NOMO-1 treated with DMSO at 0.1 percent for 48 hours (cell line): ENCODE measurements at regions not wholly inside any gene's neighbourhood (a gene's known extent, or its start where the extent isn't known, plus 50 kb on each side); places are given as distances from the start of the nearest gene placed in this dataset.

Experiments
- DNase-seq: peaks from one replicate; lab custom pipeline; 2025; ENCODE audit not compliant: unreplicated experiment; lab: John Stamatoyannopoulos, UW

GRCh38 chr6:140929121-140929520 lies 1203.6 kb upstream of the GJE1 start:
- no peak for DNase-seq

DNA sequence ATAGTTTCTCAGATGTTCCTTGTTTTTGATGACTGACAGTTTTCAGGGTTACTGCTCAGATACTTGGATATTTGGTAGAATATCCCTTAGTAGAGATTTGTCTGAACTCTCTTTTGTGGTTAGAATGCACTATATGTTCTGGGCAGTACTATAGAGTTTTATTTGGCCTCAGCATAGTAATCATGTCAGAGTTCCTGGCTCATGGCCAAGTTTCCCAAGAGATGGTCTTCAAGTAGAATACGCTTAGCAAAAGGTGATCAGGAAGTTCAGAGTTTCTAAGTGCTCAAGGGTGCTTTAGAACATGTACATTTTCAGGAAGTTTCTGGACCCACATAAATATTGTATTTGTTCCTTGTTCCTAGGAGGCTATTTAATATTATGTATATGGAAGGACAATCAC lies 1209.7 kb upstream of the GJE1 start:
- DNase-seq: no peak

- peak; percentile 79 for DNase-seq
These were observed 1211.1 kb upstream of the GJE1 start for GRCh38 chr6:140921366-140922226.

- no peak for DNase-seq
These were observed 1214.8 kb upstream of the GJE1 start for GRCh38 chr6:140917911-140918310.

GRCh38 chr6:140915551-140915950 lies 1217.2 kb upstream of the GJE1 start:
- no peak for DNase-seq

DNA sequence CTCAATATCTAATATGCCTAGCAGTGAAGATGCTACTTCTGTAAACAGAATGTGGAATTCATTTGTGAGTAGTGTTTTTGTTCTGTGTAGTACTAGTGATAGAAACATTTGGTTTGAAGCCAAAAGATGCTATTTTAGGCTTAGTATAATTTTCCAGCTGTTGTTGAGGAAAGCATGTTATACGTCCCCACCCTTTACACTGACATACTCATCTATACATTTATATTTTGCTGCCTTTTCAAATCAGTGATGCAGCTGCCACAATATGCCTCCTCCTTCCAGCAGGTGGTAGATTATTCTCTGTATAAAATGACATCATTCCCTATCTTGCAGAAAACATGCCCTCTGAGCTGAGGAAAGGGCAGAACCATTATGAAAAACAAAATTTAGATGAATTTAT lies 1217.6 kb upstream of the GJE1 start:
- DNase-seq: no peak

DNA sequence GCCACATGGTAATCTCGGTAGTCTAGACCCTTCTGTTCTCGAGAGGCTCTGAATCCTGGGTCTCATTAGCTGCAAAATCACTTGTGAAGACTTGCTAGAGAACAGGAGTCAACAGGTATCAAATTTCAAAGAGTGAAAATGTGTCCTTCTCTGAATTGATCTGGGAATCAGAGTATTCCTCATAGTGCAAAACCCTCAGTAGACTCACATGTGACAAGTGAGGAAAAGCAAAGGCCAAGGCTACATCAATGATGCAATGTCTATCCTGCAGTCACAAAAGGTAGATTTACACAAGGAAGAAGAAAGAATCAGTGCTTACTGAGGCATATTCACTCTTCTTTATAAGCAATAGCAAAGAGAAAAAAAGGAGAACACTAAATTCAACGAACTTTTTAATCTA lies 1220.0 kb upstream of the GJE1 start:
- DNase-seq: no peak

GRCh38 chr6:140909625-140910024 lies 1223.1 kb upstream of the GJE1 start:
- no peak for DNase-seq

DNA sequence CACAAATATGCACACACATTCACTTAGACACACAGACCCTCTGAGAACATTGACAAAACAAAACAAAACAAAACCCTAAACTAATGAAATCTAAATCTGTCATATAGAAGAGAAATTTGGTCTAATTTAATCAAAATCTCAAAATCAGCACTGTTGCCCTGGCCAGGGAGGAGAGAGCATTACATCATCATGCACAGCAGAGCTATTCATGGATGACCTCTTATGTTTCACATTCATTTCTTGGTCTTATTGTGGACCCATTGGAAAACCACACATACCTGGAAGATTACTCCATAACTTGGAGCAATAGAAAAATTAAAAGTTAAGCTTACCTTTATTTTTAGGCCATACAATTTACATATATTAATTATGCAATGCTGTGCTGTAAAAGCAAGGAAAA lies 1223.6 kb upstream of the GJE1 start:
- no peak for DNase-seq

- no peak for DNase-seq
These were observed 1224.2 kb upstream of the GJE1 start for GRCh38 chr6:140908505-140908904.

GRCh38 chr6:140907235-140907634 lies 1225.5 kb upstream of the GJE1 start:
- DNase-seq: no peak

- DNase-seq: no peak
These were observed 1227.0 kb upstream of the GJE1 start for GRCh38 chr6:140905724-140906123.

DNA sequence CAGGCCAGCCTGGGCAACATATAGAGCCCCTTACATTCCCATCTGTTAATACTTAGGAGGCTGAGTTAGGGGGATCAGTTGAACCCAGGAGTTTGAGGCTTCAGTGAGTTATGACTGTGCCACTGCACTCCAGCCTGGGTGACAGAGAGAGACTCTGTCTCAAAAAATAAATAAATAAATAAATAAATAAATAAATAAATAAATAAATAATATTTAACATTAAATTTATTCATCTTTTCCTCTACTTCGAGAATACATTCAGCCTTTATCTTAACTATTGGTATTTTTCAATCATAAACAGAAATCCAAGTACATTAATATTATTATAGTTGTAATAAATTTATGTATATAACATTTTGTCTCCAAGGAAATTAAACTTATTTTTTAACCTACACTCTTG lies 1227.7 kb upstream of the GJE1 start:
- DNase-seq: no peak

DNA sequence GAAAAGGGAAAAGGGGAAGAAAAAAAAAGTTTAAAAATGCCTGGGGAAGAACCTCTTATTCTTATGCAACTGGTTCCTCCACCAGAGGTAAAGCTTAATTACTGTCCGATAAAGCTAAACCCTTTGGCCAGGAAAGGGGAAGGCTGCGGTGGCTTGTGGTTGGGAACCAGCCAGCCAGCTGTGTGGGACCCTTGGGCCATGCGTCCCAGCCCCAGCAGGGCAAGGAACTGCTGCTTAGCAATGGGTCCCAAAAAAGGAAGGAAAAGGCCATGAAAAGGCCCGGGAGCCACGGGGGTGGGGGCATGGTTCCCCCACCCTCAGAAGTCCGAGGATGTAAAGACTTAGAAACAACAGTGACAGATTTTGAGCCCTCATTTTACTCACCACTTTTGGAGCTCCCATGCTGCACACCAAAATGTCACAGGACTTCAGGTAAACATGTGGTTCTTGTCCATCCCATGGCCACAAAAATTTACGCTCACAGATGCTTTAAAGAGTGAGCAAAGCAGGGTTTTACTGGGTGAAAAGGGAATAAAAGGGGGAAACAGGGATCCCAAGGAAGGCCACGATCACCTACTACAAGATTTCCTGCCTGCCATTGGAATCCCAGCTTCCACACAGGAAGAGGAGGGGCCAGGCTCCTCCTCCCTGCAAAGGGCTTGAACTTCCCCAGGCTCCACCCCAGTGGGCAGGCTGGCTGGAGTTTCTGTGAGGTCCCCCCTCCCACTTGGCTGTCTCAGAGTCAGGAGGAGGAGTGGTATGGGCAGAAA lies 1234.7 kb upstream of the GJE1 start:
- DNase-seq: peak; percentile 65

DNA sequence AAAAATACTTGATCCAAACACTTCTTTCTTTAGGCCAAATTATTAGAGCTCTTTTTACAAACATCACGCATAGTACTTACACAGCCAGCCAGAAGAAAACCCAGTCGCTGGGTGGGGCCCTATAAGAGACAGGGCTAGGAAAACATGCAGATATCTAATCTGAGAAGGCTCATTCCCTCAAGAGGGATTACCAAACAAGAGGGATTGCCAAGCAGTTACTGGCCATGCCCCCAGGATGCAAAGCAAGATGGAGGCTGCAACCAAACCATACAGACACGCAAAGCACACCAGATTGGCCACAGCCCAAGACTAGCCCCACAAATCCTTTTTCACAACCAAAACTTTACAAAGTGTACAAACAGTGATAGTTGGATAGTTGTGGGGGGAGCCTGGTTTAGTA lies 1235.4 kb upstream of the GJE1 start:
- DNase-seq: peak; percentile 35

- DNase-seq: no peak
These were observed 1239.3 kb upstream of the GJE1 start for GRCh38 chr6:140893432-140893831.

DNA sequence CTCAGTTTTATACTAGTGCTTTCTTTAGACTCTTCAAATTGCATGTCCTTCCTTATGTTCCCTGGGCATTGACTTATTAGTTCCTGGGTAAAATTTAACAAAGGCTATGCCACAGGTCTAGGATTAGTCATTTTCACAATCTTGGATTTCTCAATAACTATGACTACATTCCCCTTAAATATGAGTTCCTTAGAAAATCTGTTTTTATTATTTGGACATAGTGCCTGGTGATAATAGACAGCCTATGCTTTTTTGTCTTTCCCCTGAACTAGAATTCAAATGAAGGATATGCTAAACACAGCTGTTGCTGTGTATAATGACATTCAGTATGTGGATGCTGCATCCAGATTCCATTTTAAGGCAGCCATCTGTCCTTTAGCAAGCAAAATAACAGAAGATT lies 1252.8 kb upstream of the GJE1 start:
- DNase-seq: no peak

DNA sequence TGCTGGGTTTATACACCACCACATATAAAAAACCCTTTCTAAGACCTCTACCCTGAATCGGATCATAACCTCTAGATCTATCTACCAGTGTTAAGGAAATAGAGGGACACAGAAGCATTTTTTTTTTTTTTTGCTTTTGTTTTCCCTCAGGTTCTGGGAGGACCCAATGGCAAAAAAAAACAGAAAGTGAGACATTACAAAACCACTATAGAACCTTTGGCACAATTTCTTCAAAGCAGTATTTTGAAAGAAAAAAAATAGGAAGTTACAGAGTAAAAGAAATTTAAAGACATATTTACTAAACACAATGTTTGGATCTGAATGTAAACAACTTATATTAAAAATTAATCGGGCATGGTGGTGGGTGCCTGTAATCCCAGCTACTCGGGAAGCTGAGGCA lies 1258.7 kb upstream of the GJE1 start:
- peak; percentile 15 for DNase-seq

GRCh38 chr6:140872885-140873284 lies 1259.8 kb upstream of the GJE1 start:
- no peak for DNase-seq

DNA sequence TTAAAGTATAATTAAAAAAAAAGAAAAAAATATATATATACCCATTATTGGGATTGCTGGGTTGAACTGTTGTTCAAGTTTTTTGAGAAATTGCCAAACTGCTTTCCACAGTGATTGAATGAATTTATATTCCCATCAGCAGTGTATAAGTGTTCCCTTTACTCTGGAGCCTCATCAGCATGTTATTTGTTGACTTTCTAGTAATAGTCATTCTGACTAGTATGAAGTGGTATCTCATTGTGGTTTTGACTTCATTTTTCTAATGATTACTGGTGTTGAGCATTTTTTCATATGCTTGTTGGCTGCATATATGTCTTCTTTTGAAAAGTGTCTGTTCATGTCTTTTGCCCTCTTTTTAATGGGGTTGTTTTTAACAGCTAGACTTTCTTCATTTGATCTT lies 1260.8 kb upstream of the GJE1 start:
- DNase-seq: no peak

GRCh38 chr6:140867336-140867735 lies 1265.4 kb upstream of the GJE1 start:
- DNase-seq: peak; percentile 94

GRCh38 chr6:140858381-140858971 lies 1274.2 kb upstream of the GJE1 start:
- DNase-seq: no peak
